ENCODE measurements at regions not wholly inside any gene's neighbourhood (a gene's known extent, or its start where the extent isn't known, plus 50 kb on each side); places are given as distances from the start of the nearest gene placed in this dataset.
"Not testable (repeated sequence)": the region's sequence is repeated elsewhere in the genome, so short reads cannot be mapped to it uniquely, and the experiment has no call there.

DNA sequence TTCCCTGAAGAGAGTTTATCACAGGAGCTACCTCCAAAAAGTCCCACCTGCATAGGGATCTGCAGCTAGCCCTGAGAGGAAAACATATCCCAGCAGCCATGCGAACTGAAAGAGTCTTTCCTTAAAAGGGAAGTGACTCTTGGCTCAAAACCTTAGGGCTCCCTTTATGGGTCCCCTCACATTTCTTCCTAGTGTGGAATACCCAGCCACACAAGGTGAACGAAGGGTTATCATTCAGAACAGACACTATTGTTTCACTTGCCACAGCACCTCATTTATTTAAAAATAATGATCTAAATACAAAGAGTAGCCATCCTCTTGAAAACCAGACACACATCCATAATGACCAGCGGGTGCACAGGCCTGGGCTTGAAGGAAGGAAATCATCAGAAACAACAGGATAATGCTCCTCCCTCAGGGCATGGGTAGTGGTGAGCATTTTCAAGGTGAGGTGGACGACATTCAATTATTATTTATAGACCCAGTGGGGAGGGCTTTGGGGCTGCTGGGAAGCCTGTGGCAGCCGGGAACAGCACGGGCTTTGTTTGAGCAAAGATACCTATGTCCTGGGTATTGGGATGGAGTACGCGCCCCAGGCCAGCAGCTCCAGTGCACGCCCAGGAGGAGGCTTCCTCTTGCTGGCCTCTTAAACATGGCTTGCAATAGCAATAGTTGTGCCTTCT lies 119.0 kb upstream of the ITGA6 start:
- Histone ChIP-seq H3K36me3 (ENCODE audit: control insufficient read depth, insufficient read depth, low read length) (no peaks in the 10 kb centered on the region), H3K4me3 (replicated peaks in 1 of 4; ENCODE audit: control extremely low read depth in 1 of 4, insufficient read depth in 1 of 4, low read depth in 3 of 4, low read length in 4 of 4) (no peak overlapping the region), H3K9ac (ENCODE audit: insufficient read depth, low read length) (no peak overlapping the region), H3K79me2 (ENCODE audit: control insufficient read depth, insufficient read depth, low read length) (no peaks in the 10 kb centered on the region), H3K4me1 (ENCODE audit: control insufficient read depth, extremely low read depth, insufficient read depth, low read length) (no peaks in the 10 kb centered on the region), H2AFZ (ENCODE audit: low read length) (no peak overlapping the region), H3K27ac (ENCODE audit: insufficient read depth, low read length) (no peak overlapping the region), H3K4me2 (ENCODE audit: extremely low read depth, insufficient read depth, low read length) (no peak overlapping the region), H3K27me3 (ENCODE audit: control insufficient read depth, insufficient read depth, low read length) (no peaks in the 10 kb centered on the region), H3K9me3 (ENCODE audit: control insufficient read depth, insufficient read depth, low read depth, low read length) (no peaks in the 10 kb centered on the region), H4K20me1 (ENCODE audit: control insufficient read depth, extremely low read depth, insufficient read depth, low read length) (no peaks in the 10 kb centered on the region)
- no peak for DNase-seq (ENCODE audit: low read depth in 2 of 2)
- no peak for TF ChIP-seq EZH2 (IDR thresholded peaks at IDR 0.05; ENCODE audit: low read length, missing control alignments)
- TF ChIP-seq, protein P1, sequence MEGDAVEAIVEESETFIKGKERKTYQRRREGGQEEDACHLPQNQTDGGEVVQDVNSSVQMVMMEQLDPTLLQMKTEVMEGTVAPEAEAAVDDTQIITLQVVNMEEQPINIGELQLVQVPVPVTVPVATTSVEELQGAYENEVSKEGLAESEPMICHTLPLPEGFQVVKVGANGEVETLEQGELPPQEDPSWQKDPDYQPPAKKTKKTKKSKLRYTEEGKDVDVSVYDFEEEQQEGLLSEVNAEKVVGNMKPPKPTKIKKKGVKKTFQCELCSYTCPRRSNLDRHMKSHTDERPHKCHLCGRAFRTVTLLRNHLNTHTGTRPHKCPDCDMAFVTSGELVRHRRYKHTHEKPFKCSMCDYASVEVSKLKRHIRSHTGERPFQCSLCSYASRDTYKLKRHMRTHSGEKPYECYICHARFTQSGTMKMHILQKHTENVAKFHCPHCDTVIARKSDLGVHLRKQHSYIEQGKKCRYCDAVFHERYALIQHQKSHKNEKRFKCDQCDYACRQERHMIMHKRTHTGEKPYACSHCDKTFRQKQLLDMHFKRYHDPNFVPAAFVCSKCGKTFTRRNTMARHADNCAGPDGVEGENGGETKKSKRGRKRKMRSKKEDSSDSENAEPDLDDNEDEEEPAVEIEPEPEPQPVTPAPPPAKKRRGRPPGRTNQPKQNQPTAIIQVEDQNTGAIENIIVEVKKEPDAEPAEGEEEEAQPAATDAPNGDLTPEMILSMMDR (conservative IDR thresholded peaks at IDR 0.05 in 1 of 2, IDR thresholded peaks at IDR 0.05 in 1 of 2; ENCODE audit: low read depth in 1 of 2, low read length in 2 of 2) = no peak

DNA sequence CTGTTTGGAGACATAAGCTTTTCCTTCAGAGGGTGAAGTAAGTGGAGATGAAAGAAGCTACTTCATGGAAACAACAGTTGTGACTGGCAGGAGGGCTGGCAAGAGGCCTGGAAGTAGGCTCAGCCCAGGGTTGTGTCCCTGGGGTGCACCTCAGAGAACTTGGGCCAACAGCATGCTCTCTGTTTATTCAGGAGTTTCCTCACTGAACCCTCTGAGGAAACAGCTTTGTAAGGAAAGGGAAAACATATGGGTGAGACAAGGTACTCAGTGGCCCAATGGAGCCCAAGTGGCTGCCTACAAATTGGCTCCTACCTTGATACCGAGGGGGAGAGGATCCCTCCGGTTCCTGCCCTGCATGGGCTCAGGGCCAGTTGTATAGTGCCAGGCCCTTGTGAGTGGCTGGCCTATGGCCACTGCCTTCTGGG lies 115.5 kb upstream of the ITGA6 start:
- Histone ChIP-seq H3K9me3 (ENCODE audit: control insufficient read depth, insufficient read depth, low read depth, low read length) (no peaks in the 10 kb centered on the region), H3K9ac (ENCODE audit: insufficient read depth, low read length) (no peak overlapping the region), H3K79me2 (ENCODE audit: control insufficient read depth, insufficient read depth, low read length) (no peaks in the 10 kb centered on the region), H3K4me1 (ENCODE audit: control insufficient read depth, extremely low read depth, insufficient read depth, low read length) (no peaks in the 10 kb centered on the region), H3K4me2 (ENCODE audit: extremely low read depth, insufficient read depth, low read length) (no peak overlapping the region), H3K27ac (ENCODE audit: insufficient read depth, low read length) (no peak overlapping the region), H4K20me1 (ENCODE audit: control insufficient read depth, extremely low read depth, insufficient read depth, low read length) (no peaks in the 10 kb centered on the region), H3K27me3 (ENCODE audit: control insufficient read depth, insufficient read depth, low read length) (no peaks in the 10 kb centered on the region), H3K4me3 (replicated peaks in 1 of 4; ENCODE audit: control extremely low read depth in 1 of 4, insufficient read depth in 1 of 4, low read depth in 3 of 4, low read length in 4 of 4) (no peak overlapping the region), H2AFZ (ENCODE audit: low read length) (no peak overlapping the region), H3K36me3 (ENCODE audit: control insufficient read depth, insufficient read depth, low read length) (no peaks in the 10 kb centered on the region)
- TF ChIP-seq EZH2 (IDR thresholded peaks at IDR 0.05; ENCODE audit: low read length, missing control alignments) = no peak
- TF ChIP-seq, protein P1 (conservative IDR thresholded peaks at IDR 0.05 in 1 of 2, IDR thresholded peaks at IDR 0.05 in 1 of 2; ENCODE audit: low read depth in 1 of 2, low read length in 2 of 2) = no peak
- DNase-seq (ENCODE audit: low read depth in 2 of 2) = no peak

DNA sequence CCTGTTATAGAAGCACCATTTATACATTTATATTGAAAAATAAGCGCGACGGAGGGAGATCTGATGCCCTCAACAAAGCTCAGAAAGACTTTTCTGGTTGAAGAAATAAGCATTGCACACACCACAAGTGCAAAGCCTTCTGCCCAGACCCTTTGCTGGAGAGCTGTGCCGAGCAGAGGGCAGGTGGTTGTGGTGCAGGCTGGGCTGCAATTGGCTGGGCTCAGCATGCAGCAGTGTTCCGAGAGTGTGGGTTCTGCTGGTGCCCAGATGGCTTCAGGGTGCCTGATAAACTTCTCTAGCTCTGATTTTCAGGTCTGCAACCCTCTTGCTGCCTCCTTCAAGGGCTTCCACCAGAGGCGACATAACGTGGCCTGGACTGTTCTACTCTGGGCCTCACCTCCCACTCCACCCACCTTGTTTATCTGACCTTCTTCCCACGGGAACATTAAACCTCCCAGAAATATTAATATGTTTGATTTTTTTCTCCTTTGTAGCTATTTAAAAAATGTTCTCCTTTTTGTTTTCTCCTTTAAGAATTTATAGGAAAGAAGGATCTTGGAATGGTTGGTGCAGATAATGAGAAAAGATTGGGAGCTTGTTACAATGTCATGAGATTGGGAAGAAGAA lies 113.6 kb upstream of the ITGA6 start:
- no peaks in the 10 kb centered on the region for H3K79me2 ChIP-seq (ENCODE audit: control insufficient read depth, insufficient read depth, low read length)
- H3K4me2 ChIP-seq (ENCODE audit: extremely low read depth, insufficient read depth, low read length) = no peak overlapping the region
- H3K27me3 ChIP-seq (ENCODE audit: control insufficient read depth, insufficient read depth, low read length) = no peaks in the 10 kb centered on the region
- no peaks in the 10 kb centered on the region for H3K9me3 ChIP-seq (ENCODE audit: control insufficient read depth, insufficient read depth, low read depth, low read length)
- no peaks in the 10 kb centered on the region for H4K20me1 ChIP-seq (ENCODE audit: control insufficient read depth, extremely low read depth, insufficient read depth, low read length)
- TF ChIP-seq EZH2 (IDR thresholded peaks at IDR 0.05; ENCODE audit: low read length, missing control alignments) = no peak
- TF ChIP-seq, protein P1 (conservative IDR thresholded peaks at IDR 0.05 in 1 of 2, IDR thresholded peaks at IDR 0.05 in 1 of 2; ENCODE audit: low read depth in 1 of 2, low read length in 2 of 2) = no peak
- H3K4me3 ChIP-seq (replicated peaks in 1 of 4; ENCODE audit: control extremely low read depth in 1 of 4, insufficient read depth in 1 of 4, low read depth in 3 of 4, low read length in 4 of 4) = no peak overlapping the region
- H3K36me3 ChIP-seq (ENCODE audit: control insufficient read depth, insufficient read depth, low read length) = no peaks in the 10 kb centered on the region
- no peak overlapping the region for H3K27ac ChIP-seq (ENCODE audit: insufficient read depth, low read length)
- H3K4me1 ChIP-seq (ENCODE audit: control insufficient read depth, extremely low read depth, insufficient read depth, low read length) = no peaks in the 10 kb centered on the region
- H2AFZ ChIP-seq (ENCODE audit: low read length) = no peak overlapping the region
- H3K9ac ChIP-seq (ENCODE audit: insufficient read depth, low read length) = no peak overlapping the region
- no peak for DNase-seq (ENCODE audit: low read depth in 2 of 2)

DNA sequence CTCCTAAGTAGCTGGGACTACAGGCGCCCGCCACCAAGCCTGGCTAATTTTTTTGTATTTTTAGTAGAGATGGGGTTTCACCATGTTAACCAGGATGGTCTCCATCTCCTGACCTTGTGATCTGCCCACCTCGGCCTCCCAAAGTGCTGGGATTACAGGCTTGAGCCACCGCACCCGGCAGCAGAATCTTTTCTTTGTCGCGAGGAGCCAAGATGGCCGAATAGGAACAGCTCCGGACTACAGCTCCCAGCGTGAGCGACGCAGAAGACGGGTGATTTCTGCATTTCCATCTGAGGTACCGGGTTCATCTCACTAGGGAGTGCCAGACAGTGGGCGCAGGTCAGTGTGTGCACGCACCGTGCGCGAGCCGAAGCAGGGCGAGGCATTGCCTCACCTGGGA lies 112.3 kb upstream of the ITGA6 start:
- H3K4me2 ChIP-seq (ENCODE audit: extremely low read depth, insufficient read depth, low read length); H3K27ac ChIP-seq (ENCODE audit: insufficient read depth, low read length); H3K9ac ChIP-seq (ENCODE audit: insufficient read depth, low read length); H3K4me3 ChIP-seq (replicated peaks in 1 of 4; ENCODE audit: control extremely low read depth in 1 of 4, insufficient read depth in 1 of 4, low read depth in 3 of 4, low read length in 4 of 4); H3K27me3 ChIP-seq (ENCODE audit: control insufficient read depth, insufficient read depth, low read length); H2AFZ ChIP-seq (ENCODE audit: low read length); H3K4me1 ChIP-seq (ENCODE audit: control insufficient read depth, extremely low read depth, insufficient read depth, low read length); H3K79me2 ChIP-seq (ENCODE audit: control insufficient read depth, insufficient read depth, low read length); DNase-seq (ENCODE audit: low read depth in 2 of 2); H3K9me3 ChIP-seq (ENCODE audit: control insufficient read depth, insufficient read depth, low read depth, low read length); H3K36me3 ChIP-seq (ENCODE audit: control insufficient read depth, insufficient read depth, low read length); H4K20me1 ChIP-seq (ENCODE audit: control insufficient read depth, extremely low read depth, insufficient read depth, low read length): not testable (repeated sequence)
